ENCODE measurements at regions not wholly inside any gene's neighbourhood (a gene's known extent, or its start where the extent isn't known, plus 50 kb on each side); places are given as distances from the start of the nearest gene placed in this dataset.

GRCh38 chr7:130950741-130951140 is 216.7 kb upstream of the KLF14 start:
- DNase-seq (ENCODE audit: low read depth), result no peak
- TF ChIP-seq CTCF (conservative IDR thresholded peaks at IDR 0.05; ENCODE audit: low read depth, low read length), result no peak
- no peak overlapping the region for H3K4me3 ChIP-seq (ENCODE audit: low read depth, low read length)

- no peak for DNase-seq (ENCODE audit: low read depth)
- no peak for TF ChIP-seq CTCF (conservative IDR thresholded peaks at IDR 0.05; ENCODE audit: low read depth, low read length)
- no peak overlapping the region for H3K4me3 ChIP-seq (ENCODE audit: low read depth, low read length)
Measured at GRCh38 chr7:130951303-130951975, 217.4 kb upstream of the KLF14 start.

DNA sequence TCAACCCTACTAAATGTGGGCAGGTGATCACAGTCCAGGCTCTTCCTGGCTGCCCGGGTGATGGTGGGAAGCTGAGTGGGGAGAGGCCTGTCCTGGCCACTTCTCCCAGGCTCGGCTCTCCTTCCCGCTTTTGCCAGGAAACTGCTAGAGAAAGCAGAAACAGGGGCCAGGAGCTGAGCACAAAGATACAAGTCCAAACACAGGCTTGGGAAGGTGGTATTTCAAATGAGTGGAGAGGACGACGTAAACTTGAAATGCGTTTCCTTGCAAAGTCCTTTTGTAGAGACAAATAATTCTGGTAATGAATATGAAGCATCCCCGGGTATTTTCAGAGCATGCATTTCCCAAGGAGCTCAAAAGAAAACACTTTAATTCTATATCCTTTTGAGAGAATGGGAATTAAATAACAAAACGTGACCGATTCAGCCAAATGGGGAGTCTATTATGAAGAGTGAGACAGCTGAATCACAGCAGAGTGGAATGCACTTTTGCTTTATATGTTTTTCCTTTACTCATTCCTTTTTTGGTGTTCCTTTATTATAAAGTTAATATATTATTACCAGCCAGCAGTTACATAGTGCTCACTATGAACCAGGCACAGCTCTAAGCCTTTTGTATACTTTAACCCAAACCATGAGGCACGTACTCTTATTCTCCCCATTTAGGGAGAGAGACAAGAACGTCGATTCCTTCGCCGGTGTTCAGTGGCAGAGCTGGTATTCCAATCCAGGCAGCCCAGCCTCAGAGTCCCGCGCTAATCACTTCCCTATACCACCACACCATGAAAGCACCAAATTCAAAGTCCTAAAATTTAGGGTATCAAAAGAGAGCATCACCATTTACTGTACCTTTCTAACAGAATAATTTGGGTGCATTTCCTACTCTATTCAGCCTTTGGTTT is 218.2 kb upstream of the KLF14 start:
- DNase-seq (ENCODE audit: low read depth), result no peak
- TF ChIP-seq CTCF (conservative IDR thresholded peaks at IDR 0.05; ENCODE audit: low read depth, low read length), result no peak
- no peak overlapping the region for H3K4me3 ChIP-seq (ENCODE audit: low read depth, low read length)

GRCh38 chr7:130953196-130953595 is 219.2 kb upstream of the KLF14 start:
- no peak overlapping the region for H3K4me3 ChIP-seq (ENCODE audit: low read depth, low read length)
- TF ChIP-seq CTCF (conservative IDR thresholded peaks at IDR 0.05; ENCODE audit: low read depth, low read length), result no peak
- no peak for DNase-seq (ENCODE audit: low read depth)

GRCh38 chr7:130954918-130955564 is 221.0 kb upstream of the KLF14 start:
- H3K4me3 ChIP-seq (ENCODE audit: low read depth, low read length), result no peak overlapping the region
- TF ChIP-seq CTCF (conservative IDR thresholded peaks at IDR 0.05; ENCODE audit: low read depth, low read length), result no peak
- no peak for DNase-seq (ENCODE audit: low read depth)

DNA sequence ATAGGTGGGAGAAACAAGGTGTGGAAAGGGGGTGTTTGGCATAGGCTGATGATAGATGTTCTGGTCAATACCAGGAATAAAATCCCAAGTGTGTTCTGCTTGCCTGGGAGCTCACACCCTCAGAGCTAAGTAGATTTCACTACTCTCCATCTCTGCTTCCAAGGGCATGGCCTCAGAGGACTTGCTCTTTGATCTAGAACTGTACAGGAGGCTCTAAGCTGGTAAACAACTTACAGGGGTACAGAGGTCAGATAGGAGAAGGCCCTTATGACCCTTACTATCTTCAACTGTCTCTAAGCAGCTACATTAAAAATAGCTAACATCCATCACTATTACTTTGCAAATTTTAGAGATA is 221.5 kb upstream of the KLF14 start:
- DNase-seq (ENCODE audit: low read depth), result no peak
- no peak for TF ChIP-seq CTCF (conservative IDR thresholded peaks at IDR 0.05; ENCODE audit: low read depth, low read length)
- no peak overlapping the region for H3K4me3 ChIP-seq (ENCODE audit: low read depth, low read length)

Measured in epithelial cell of proximal tubule (primary cell).